GM21737 (cell line): ENCODE measurements at regions not wholly inside any gene's neighbourhood (a gene's known extent, or its start where the extent isn't known, plus 50 kb on each side); places are given as distances from the start of the nearest gene placed in this dataset.

Experiments used
- ATAC-seq: cut with Tn5 transposase; IDR thresholded peaks from one replicate; pipeline ENCODE4 v1.9.1; 2021; ENCODE audit warnings: mild to moderate bottlenecking, moderate library complexity; ENCODE audit not compliant: unreplicated experiment

GRCh38 chr12:22740656-22741355 is 115.8 kb downstream of the ETNK1 start:
- no peak for ATAC-seq

- ATAC-seq = no peak
Measured at GRCh38 chr12:22743700-22744099, 118.7 kb downstream of the ETNK1 start.

GRCh38 chr12:22744197-22744596 is 119.2 kb downstream of the ETNK1 start:
- ATAC-seq = no peak

GRCh38 chr12:22746720-22747119 is 121.7 kb downstream of the ETNK1 start:
- no peak for ATAC-seq

GRCh38 chr12:22755629-22756028 is 130.7 kb downstream of the ETNK1 start:
- no peak for ATAC-seq

GRCh38 chr12:22759769-22760674 is 135.1 kb downstream of the ETNK1 start:
- no peak for ATAC-seq

GRCh38 chr12:22765421-22766130 is 140.6 kb downstream of the ETNK1 start:
- no peak for ATAC-seq

GRCh38 chr12:22766911-22767420 is 142.0 kb downstream of the ETNK1 start:
- ATAC-seq = no peak

GRCh38 chr12:22781339-22781738 is 156.4 kb downstream of the ETNK1 start:
- no peak for ATAC-seq

GRCh38 chr12:22787557-22787956 is 162.6 kb downstream of the ETNK1 start:
- no peak for ATAC-seq

- ATAC-seq = no peak
Measured at GRCh38 chr12:22788913-22789312, 163.9 kb downstream of the ETNK1 start.

- ATAC-seq = no peak
Measured at GRCh38 chr12:22792138-22792537, 167.2 kb downstream of the ETNK1 start.

GRCh38 chr12:22794017-22794416 is 169.0 kb downstream of the ETNK1 start:
- ATAC-seq = no peak

GRCh38 chr12:22796941-22797630 is 172.1 kb downstream of the ETNK1 start:
- ATAC-seq = no peak

GRCh38 chr12:22797701-22798100 is 172.7 kb downstream of the ETNK1 start:
- ATAC-seq = no peak

GRCh38 chr12:22798116-22798515 is 173.1 kb downstream of the ETNK1 start:
- no peak for ATAC-seq

- no peak for ATAC-seq
Measured at GRCh38 chr12:22799503-22799902, 174.5 kb downstream of the ETNK1 start.

- ATAC-seq = no peak
Measured at GRCh38 chr12:22800332-22800731, 175.4 kb downstream of the ETNK1 start.

GRCh38 chr12:22802883-22803630 is 178.1 kb downstream of the ETNK1 start:
- ATAC-seq = no peak

GRCh38 chr12:22803725-22804124 is 178.8 kb downstream of the ETNK1 start:
- ATAC-seq = no peak
